ENCODE measurements at regions not wholly inside any gene's neighbourhood (a gene's known extent, or its start where the extent isn't known, plus 50 kb on each side); places are given as distances from the start of the nearest gene placed in this dataset.
"Not testable (repeated sequence)": the region's sequence is repeated elsewhere in the genome, so short reads cannot be mapped to it uniquely, and the experiment has no call there.

- H3F3A ChIP-seq (ENCODE audit: insufficient read depth, low read length, poor library complexity, severe bottlenecking); H3K4me3 ChIP-seq (ENCODE audit: low read length); H3K9me2 ChIP-seq (ENCODE audit: insufficient read depth, low read length); H3K36me3 ChIP-seq (ENCODE audit: insufficient read depth, low read length); H3K9me3 ChIP-seq (ENCODE audit: low read length); H3K4me2 ChIP-seq (ENCODE audit: low read length); H4K20me1 ChIP-seq (ENCODE audit: insufficient read depth); H3K79me2 ChIP-seq (replicated peaks; ENCODE audit: insufficient read depth, low read length); H3K9ac ChIP-seq (ENCODE audit: low read length); H3K27me3 ChIP-seq (ENCODE audit: insufficient read depth, low read depth, low read length); H3K27ac ChIP-seq (ENCODE audit: low read length); H2AFZ ChIP-seq (ENCODE audit: low read depth, low read length): not testable (repeated sequence)
Measured at GRCh38 chr1:120465900-120466299, 51.1 kb downstream of the NBPF8 start.

GRCh38 chr1:120477663-120478062, 62.8 kb downstream of the NBPF8 start:
- not testable (repeated sequence) for H2AFZ ChIP-seq (ENCODE audit: low read depth, low read length); H3K4me3 ChIP-seq (ENCODE audit: low read length); H3K79me2 ChIP-seq (replicated peaks; ENCODE audit: insufficient read depth, low read length); H3K9me2 ChIP-seq (ENCODE audit: insufficient read depth, low read length); H3K9me3 ChIP-seq (ENCODE audit: low read length); H3K27me3 ChIP-seq (ENCODE audit: insufficient read depth, low read depth, low read length); H3F3A ChIP-seq (ENCODE audit: insufficient read depth, low read length, poor library complexity, severe bottlenecking); H3K27ac ChIP-seq (ENCODE audit: low read length); H3K9ac ChIP-seq (ENCODE audit: low read length); H3K4me2 ChIP-seq (ENCODE audit: low read length); H3K36me3 ChIP-seq (ENCODE audit: insufficient read depth, low read length); H4K20me1 ChIP-seq (ENCODE audit: insufficient read depth)

GRCh38 chr1:120478400-120478799, 63.6 kb downstream of the NBPF8 start:
- H3K9me3 ChIP-seq (ENCODE audit: low read length); H4K20me1 ChIP-seq (ENCODE audit: insufficient read depth); H2AFZ ChIP-seq (ENCODE audit: low read depth, low read length); H3K9ac ChIP-seq (ENCODE audit: low read length); H3K36me3 ChIP-seq (ENCODE audit: insufficient read depth, low read length); H3K4me2 ChIP-seq (ENCODE audit: low read length); H3K27ac ChIP-seq (ENCODE audit: low read length); H3F3A ChIP-seq (ENCODE audit: insufficient read depth, low read length, poor library complexity, severe bottlenecking); H3K79me2 ChIP-seq (replicated peaks; ENCODE audit: insufficient read depth, low read length); H3K9me2 ChIP-seq (ENCODE audit: insufficient read depth, low read length); H3K27me3 ChIP-seq (ENCODE audit: insufficient read depth, low read depth, low read length); H3K4me3 ChIP-seq (ENCODE audit: low read length): not testable (repeated sequence)

- not testable (repeated sequence) for H3K27me3 ChIP-seq (ENCODE audit: insufficient read depth, low read depth, low read length); H3F3A ChIP-seq (ENCODE audit: insufficient read depth, low read length, poor library complexity, severe bottlenecking); H3K36me3 ChIP-seq (ENCODE audit: insufficient read depth, low read length); H2AFZ ChIP-seq (ENCODE audit: low read depth, low read length); H3K9me2 ChIP-seq (ENCODE audit: insufficient read depth, low read length); H4K20me1 ChIP-seq (ENCODE audit: insufficient read depth); H3K9ac ChIP-seq (ENCODE audit: low read length); H3K4me2 ChIP-seq (ENCODE audit: low read length); H3K4me3 ChIP-seq (ENCODE audit: low read length); H3K27ac ChIP-seq (ENCODE audit: low read length); H3K9me3 ChIP-seq (ENCODE audit: low read length); H3K79me2 ChIP-seq (replicated peaks; ENCODE audit: insufficient read depth, low read length)
Measured at GRCh38 chr1:120487542-120487941, 72.7 kb downstream of the NBPF8 start.

GRCh38 chr1:120489217-120489616, 74.4 kb downstream of the NBPF8 start:
- H3K36me3 ChIP-seq (ENCODE audit: insufficient read depth, low read length); H3K9ac ChIP-seq (ENCODE audit: low read length); H4K20me1 ChIP-seq (ENCODE audit: insufficient read depth); H3K9me2 ChIP-seq (ENCODE audit: insufficient read depth, low read length); H3K79me2 ChIP-seq (replicated peaks; ENCODE audit: insufficient read depth, low read length); H3K4me3 ChIP-seq (ENCODE audit: low read length); H3K27ac ChIP-seq (ENCODE audit: low read length); H3K9me3 ChIP-seq (ENCODE audit: low read length); H3F3A ChIP-seq (ENCODE audit: insufficient read depth, low read length, poor library complexity, severe bottlenecking); H3K27me3 ChIP-seq (ENCODE audit: insufficient read depth, low read depth, low read length); H3K4me2 ChIP-seq (ENCODE audit: low read length); H2AFZ ChIP-seq (ENCODE audit: low read depth, low read length): not testable (repeated sequence)

GRCh38 chr1:120497145-120497544, 82.3 kb downstream of the NBPF8 start:
- H3K9me2 ChIP-seq (ENCODE audit: insufficient read depth, low read length); H3K9me3 ChIP-seq (ENCODE audit: low read length); H3K79me2 ChIP-seq (replicated peaks; ENCODE audit: insufficient read depth, low read length); H3F3A ChIP-seq (ENCODE audit: insufficient read depth, low read length, poor library complexity, severe bottlenecking); H3K4me2 ChIP-seq (ENCODE audit: low read length); H4K20me1 ChIP-seq (ENCODE audit: insufficient read depth); H3K4me3 ChIP-seq (ENCODE audit: low read length); H3K27me3 ChIP-seq (ENCODE audit: insufficient read depth, low read depth, low read length); H3K9ac ChIP-seq (ENCODE audit: low read length); H2AFZ ChIP-seq (ENCODE audit: low read depth, low read length); H3K36me3 ChIP-seq (ENCODE audit: insufficient read depth, low read length); H3K27ac ChIP-seq (ENCODE audit: low read length): not testable (repeated sequence)

GRCh38 chr1:120503284-120503683, 88.4 kb downstream of the NBPF8 start:
- not testable (repeated sequence) for H3K9me3 ChIP-seq (ENCODE audit: low read length); H3K27ac ChIP-seq (ENCODE audit: low read length); H3K9ac ChIP-seq (ENCODE audit: low read length); H2AFZ ChIP-seq (ENCODE audit: low read depth, low read length); H3K79me2 ChIP-seq (replicated peaks; ENCODE audit: insufficient read depth, low read length); H4K20me1 ChIP-seq (ENCODE audit: insufficient read depth); H3K36me3 ChIP-seq (ENCODE audit: insufficient read depth, low read length); H3F3A ChIP-seq (ENCODE audit: insufficient read depth, low read length, poor library complexity, severe bottlenecking); H3K4me2 ChIP-seq (ENCODE audit: low read length); H3K9me2 ChIP-seq (ENCODE audit: insufficient read depth, low read length); H3K4me3 ChIP-seq (ENCODE audit: low read length); H3K27me3 ChIP-seq (ENCODE audit: insufficient read depth, low read depth, low read length)

- not testable (repeated sequence) for H3K27me3 ChIP-seq (ENCODE audit: insufficient read depth, low read depth, low read length); H3K36me3 ChIP-seq (ENCODE audit: insufficient read depth, low read length); H2AFZ ChIP-seq (ENCODE audit: low read depth, low read length); H3K27ac ChIP-seq (ENCODE audit: low read length); H4K20me1 ChIP-seq (ENCODE audit: insufficient read depth); H3K4me2 ChIP-seq (ENCODE audit: low read length); H3K9me2 ChIP-seq (ENCODE audit: insufficient read depth, low read length); H3K9ac ChIP-seq (ENCODE audit: low read length); H3K4me3 ChIP-seq (ENCODE audit: low read length); H3K79me2 ChIP-seq (replicated peaks; ENCODE audit: insufficient read depth, low read length); H3F3A ChIP-seq (ENCODE audit: insufficient read depth, low read length, poor library complexity, severe bottlenecking); H3K9me3 ChIP-seq (ENCODE audit: low read length)
Measured at GRCh38 chr1:120506352-120506751, 91.5 kb downstream of the NBPF8 start.

All from neural cell (in vitro differentiated cells).